ENCODE measurements at regions not wholly inside any gene's neighbourhood (a gene's known extent, or its start where the extent isn't known, plus 50 kb on each side); places are given as distances from the start of the nearest gene placed in this dataset.

DNA sequence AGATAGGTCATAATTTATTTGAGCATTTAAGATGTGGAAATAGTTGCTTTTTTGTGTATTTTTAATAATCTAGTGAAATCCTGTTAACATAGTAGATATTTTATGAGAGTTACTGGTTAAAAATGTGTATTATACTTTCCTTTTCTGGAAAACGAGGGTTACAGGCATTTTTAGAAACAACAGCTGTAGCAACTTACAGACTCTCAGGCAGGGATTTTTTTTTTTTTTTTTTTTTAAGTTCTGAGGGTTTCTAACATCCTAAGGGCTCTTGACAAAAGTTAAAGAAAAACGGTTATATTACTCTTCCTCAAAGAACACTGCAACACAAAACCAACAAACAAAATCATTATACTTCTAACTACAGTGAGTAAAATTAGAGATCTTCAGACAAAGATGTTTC lies 205.9 kb downstream of the ACKR3 start:
- no peak for DNase-seq (ENCODE audit: extremely low spot score)
- no peak for TF ChIP-seq NFRKB (IDR thresholded peaks at IDR 0.05)
- ChIA-PET CTCF (no interaction called here), POLR2A (no interaction called here)

DNA sequence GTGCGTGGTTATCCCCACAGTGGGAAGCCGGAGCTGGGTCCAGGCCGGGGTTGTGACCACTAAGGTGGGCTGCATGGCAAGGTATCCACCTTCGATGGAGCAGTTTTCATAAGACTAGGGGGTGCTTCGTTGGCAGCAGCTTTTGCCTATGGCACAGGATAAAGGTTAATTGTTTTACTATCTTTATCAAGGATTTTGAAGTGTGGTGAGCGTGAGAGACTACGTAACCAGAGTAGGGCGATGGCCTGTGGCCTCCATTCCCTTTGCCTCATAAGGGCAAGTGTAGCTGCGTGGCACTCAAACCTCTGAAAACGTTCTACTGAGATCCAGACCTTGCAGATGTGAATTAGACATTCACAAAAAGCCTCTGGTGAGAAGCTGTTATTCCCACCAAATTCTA lies 206.6 kb downstream of the ACKR3 start:
- TF ChIP-seq SP1 (IDR thresholded peaks at IDR 0.05): no peak
- no peak for TF ChIP-seq LEF1 (IDR thresholded peaks at IDR 0.05; ENCODE audit: borderline replicate concordance)
- no peak for TF ChIP-seq TARDBP (IDR thresholded peaks at IDR 0.05)
- no peak for TF ChIP-seq ARNT (IDR thresholded peaks at IDR 0.05)
- no peak for TF ChIP-seq FOXK2 (IDR thresholded peaks at IDR 0.05)
- TF ChIP-seq SUZ12 (IDR thresholded peaks at IDR 0.05): no peak
- no peak for TF ChIP-seq FOXA1 (IDR thresholded peaks at IDR 0.05)
- TF ChIP-seq, protein P1, sequence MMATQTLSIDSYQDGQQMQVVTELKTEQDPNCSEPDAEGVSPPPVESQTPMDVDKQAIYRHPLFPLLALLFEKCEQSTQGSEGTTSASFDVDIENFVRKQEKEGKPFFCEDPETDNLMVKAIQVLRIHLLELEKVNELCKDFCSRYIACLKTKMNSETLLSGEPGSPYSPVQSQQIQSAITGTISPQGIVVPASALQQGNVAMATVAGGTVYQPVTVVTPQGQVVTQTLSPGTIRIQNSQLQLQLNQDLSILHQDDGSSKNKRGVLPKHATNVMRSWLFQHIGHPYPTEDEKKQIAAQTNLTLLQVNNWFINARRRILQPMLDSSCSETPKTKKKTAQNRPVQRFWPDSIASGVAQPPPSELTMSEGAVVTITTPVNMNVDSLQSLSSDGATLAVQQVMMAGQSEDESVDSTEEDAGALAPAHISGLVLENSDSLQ (IDR thresholded peaks at IDR 0.05): no peak
- TF ChIP-seq ZNF384 (IDR thresholded peaks at IDR 0.05): no peak
- no peak for TF ChIP-seq BHLHE40 (IDR thresholded peaks at IDR 0.05; ENCODE audit: borderline replicate concordance)
- TF ChIP-seq ELF4 (IDR thresholded peaks at IDR 0.05): no peak
- no peak for TF ChIP-seq NFRKB (IDR thresholded peaks at IDR 0.05)
- no peak for TF ChIP-seq CTBP1 (IDR thresholded peaks at IDR 0.05; ENCODE audit: borderline replicate concordance)
- TF ChIP-seq FOXM1 (IDR thresholded peaks at IDR 0.05; ENCODE audit: borderline replicate concordance): no peak
- no peak for TF ChIP-seq L3MBTL2 (conservative IDR thresholded peaks at IDR 0.05)
- no peak for TF ChIP-seq HDGF (IDR thresholded peaks at IDR 0.05; ENCODE audit: borderline replicate concordance)
- POLR2A ChIA-PET: interaction anchor here (0.6 kb wide), 1 partner anchor 125 kb away, joined by 3 read pairs; no protein-coding TSS in a partner anchor
- no peak for DNase-seq (ENCODE audit: extremely low spot score)
- CTCF ChIA-PET: no interaction called here

DNA sequence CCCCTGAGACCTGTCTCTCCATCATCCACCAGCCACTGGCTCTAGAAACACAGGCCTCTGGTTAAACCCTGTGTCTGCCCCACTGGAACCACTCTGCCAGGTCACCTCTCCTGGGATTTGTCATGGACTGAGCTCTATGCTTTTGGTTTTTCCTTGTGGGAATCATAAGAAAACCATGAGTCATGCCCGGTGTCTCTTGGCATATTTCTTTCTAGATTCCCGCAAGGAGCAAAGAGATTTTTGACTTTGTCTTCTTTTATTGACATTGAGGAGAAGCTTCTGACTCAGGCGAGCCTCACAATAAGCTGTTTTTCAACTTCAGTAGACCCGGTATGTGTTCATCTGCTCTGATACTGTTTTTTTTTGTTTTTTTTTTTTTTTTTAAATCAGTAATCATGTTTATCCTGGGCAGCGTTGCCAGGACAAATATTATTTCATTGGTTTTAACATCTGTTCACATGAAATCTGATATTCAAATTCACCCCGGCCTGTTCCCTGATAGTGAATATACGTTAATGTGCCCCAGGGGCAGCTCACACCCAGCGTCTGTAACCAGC lies 207.1 kb downstream of the ACKR3 start:
- TF ChIP-seq, protein P1 (IDR thresholded peaks at IDR 0.05): no peak
- TF ChIP-seq TARDBP (IDR thresholded peaks at IDR 0.05) (no peak), ZNF384 (IDR thresholded peaks at IDR 0.05) (no peak), CTBP1 (IDR thresholded peaks at IDR 0.05; ENCODE audit: borderline replicate concordance) (no peak), LEF1 (IDR thresholded peaks at IDR 0.05; ENCODE audit: borderline replicate concordance) (no peak), HDGF (IDR thresholded peaks at IDR 0.05; ENCODE audit: borderline replicate concordance) (no peak), ELF4 (IDR thresholded peaks at IDR 0.05) (no peak), BHLHE40 (IDR thresholded peaks at IDR 0.05; ENCODE audit: borderline replicate concordance) (no peak), NFRKB (IDR thresholded peaks at IDR 0.05) (no peak), FOXA1 (IDR thresholded peaks at IDR 0.05) (no peak), FOXM1 (IDR thresholded peaks at IDR 0.05; ENCODE audit: borderline replicate concordance) (no peak), SUZ12 (IDR thresholded peaks at IDR 0.05) (no peak)
- CTCF ChIA-PET: no interaction called here
- POLR2A ChIA-PET: interaction anchor here (0.6 kb wide), 1 partner anchor 124 kb away, joined by 3 read pairs; no protein-coding TSS in a partner anchor
- no peak for DNase-seq (ENCODE audit: extremely low spot score)

DNA sequence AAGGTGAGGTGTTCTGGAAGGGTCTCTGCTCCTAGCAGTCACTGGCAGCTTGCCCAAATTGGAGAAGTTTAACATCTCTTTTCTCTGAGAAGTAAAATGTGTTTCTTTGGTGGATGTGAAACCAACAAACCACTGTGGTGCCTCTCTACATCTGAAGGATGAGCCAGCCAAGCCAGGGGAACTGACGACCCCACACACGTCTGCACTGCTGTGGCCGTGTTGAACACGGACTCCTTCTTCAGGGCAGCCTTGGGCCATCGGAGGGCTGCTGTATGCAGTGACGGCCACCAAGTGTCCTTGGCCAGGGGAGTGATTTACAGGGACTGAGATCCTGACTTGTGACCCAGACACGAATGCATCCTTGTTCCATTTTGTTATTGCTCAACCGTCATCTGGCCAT lies 207.8 kb downstream of the ACKR3 start:
- ChIA-PET CTCF (no interaction called here), POLR2A (no interaction called here)

DNA sequence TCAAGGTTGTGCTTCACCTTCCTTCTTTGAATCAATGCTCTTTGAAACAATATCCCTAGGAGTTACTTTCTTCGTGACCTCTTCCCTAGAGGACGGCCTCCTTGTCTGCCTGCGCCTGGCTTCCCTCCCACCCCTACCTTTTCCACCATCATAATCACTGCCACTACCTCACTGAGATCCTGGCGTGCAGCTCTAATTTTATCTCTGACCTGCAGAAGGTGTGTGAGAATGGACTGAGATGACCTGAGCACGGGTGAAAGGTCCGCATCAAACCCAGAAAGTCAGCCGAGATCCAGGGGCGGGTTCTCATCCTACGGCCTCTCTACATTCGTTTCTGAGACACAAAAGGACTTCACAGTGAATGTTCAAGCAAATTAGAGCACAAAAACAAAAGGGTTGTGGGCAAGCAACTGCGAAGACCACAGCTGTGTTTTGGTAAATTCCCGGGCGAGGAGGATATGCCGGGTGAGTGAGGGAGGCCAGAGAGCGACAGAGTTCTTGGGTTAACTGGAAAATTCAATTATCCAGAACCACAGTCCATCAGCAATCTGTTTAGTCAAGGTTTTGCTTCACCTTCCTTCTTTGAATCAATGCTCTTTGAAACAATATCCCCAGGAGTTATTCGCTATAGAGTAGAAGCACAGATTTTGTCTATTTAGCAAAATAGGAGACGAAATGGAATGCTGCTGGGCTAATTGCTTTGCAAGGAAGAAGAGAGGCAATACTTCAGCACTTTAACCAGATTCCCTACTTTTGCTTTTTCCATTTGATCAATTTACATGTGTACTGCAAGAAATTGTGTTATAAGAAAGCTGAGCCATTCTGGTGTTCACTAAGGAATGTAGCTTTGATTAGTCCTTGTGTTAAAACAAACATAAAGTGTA lies 212.6 kb downstream of the ACKR3 start:
- POLR2A ChIA-PET: no interaction called here
- no peak for DNase-seq (ENCODE audit: extremely low spot score)
- CTCF ChIA-PET: no interaction called here

More for the DNA sequence above, 207.8 kb downstream of the ACKR3 start:
- TF ChIP-seq SUZ12 (IDR thresholded peaks at IDR 0.05) (no peak), CTBP1 (IDR thresholded peaks at IDR 0.05; ENCODE audit: borderline replicate concordance) (no peak), TARDBP (IDR thresholded peaks at IDR 0.05) (no peak), NFRKB (IDR thresholded peaks at IDR 0.05) (no peak), SP1 (IDR thresholded peaks at IDR 0.05) (no peak), FOXK2 (IDR thresholded peaks at IDR 0.05) (no peak), HDGF (IDR thresholded peaks at IDR 0.05; ENCODE audit: borderline replicate concordance) (no peak), ARNT (IDR thresholded peaks at IDR 0.05) (no peak), ZNF384 (IDR thresholded peaks at IDR 0.05) (no peak)
- TF ChIP-seq, protein P1 (IDR thresholded peaks at IDR 0.05): no peak
- DNase-seq (ENCODE audit: extremely low spot score): no peak

More for the DNA sequence above, 212.6 kb downstream of the ACKR3 start:
- TF ChIP-seq LEF1 (IDR thresholded peaks at IDR 0.05; ENCODE audit: borderline replicate concordance) (no peak), FOXK2 (IDR thresholded peaks at IDR 0.05) (no peak), ZNF384 (IDR thresholded peaks at IDR 0.05) (no peak), ELF4 (IDR thresholded peaks at IDR 0.05) (no peak), FOXM1 (IDR thresholded peaks at IDR 0.05; ENCODE audit: borderline replicate concordance) (no peak), NFRKB (IDR thresholded peaks at IDR 0.05) (no peak), TARDBP (IDR thresholded peaks at IDR 0.05) (no peak), ARNT (IDR thresholded peaks at IDR 0.05) (no peak), HDGF (IDR thresholded peaks at IDR 0.05; ENCODE audit: borderline replicate concordance) (no peak), L3MBTL2 (conservative IDR thresholded peaks at IDR 0.05) (no peak), BHLHE40 (IDR thresholded peaks at IDR 0.05; ENCODE audit: borderline replicate concordance) (no peak), FOXA1 (IDR thresholded peaks at IDR 0.05) (no peak), SP1 (IDR thresholded peaks at IDR 0.05) (no peak)
- TF ChIP-seq, protein P1 (IDR thresholded peaks at IDR 0.05): no peak

Measured in HEK293T (cell line).